Amniotic stem cell (primary cell): ENCODE measurements at regions not wholly inside any gene's neighbourhood (a gene's known extent, or its start where the extent isn't known, plus 50 kb on each side); places are given as distances from the start of the nearest gene placed in this dataset.
"Not testable (repeated sequence)": the region's sequence is repeated elsewhere in the genome, so short reads cannot be mapped to it uniquely, and the experiment has no call there.

Experiments
- DNase-seq: peaks from one replicate; lab custom pipeline; 2025; lab: John Stamatoyannopoulos, UW

GRCh38 chr10:2790396-2791188, 276.8 kb upstream of the PFKP start:
- DNase-seq = no peak

- DNase-seq = no peak
Observed at GRCh38 chr10:2786251-2786650, 281.1 kb upstream of the PFKP start.

GRCh38 chr10:2784766-2785165, 282.6 kb upstream of the PFKP start:
- no peak for DNase-seq

GRCh38 chr10:2782950-2783349, 284.4 kb upstream of the PFKP start:
- DNase-seq = no peak

GRCh38 chr10:2782265-2782664, 285.1 kb upstream of the PFKP start:
- no peak for DNase-seq

- DNase-seq = no peak
Observed at GRCh38 chr10:2777666-2778355, 289.5 kb upstream of the PFKP start.

GRCh38 chr10:2772816-2773631, 294.3 kb upstream of the PFKP start:
- DNase-seq = no peak

- DNase-seq = no peak
Observed at GRCh38 chr10:2772135-2772534, 295.2 kb upstream of the PFKP start.

GRCh38 chr10:2767293-2767692, 300.1 kb upstream of the PFKP start:
- DNase-seq = not testable (repeated sequence)

GRCh38 chr10:2761971-2762370, 305.4 kb upstream of the PFKP start:
- DNase-seq = no peak

- no peak for DNase-seq
Observed at GRCh38 chr10:2761311-2761710, 306.0 kb upstream of the PFKP start.

GRCh38 chr10:2760736-2761135, 306.6 kb upstream of the PFKP start:
- no peak for DNase-seq

- no peak for DNase-seq
Observed at GRCh38 chr10:2759233-2759632, 308.1 kb upstream of the PFKP start.

- no peak for DNase-seq
Observed at GRCh38 chr10:2754943-2755342, 312.4 kb upstream of the PFKP start.

- DNase-seq = no peak
Observed at GRCh38 chr10:2748287-2748686, 319.1 kb upstream of the PFKP start.

- DNase-seq = no peak
Observed at GRCh38 chr10:2746638-2747037, 320.7 kb upstream of the PFKP start.

GRCh38 chr10:2745666-2746065, 321.7 kb upstream of the PFKP start:
- no peak for DNase-seq

GRCh38 chr10:2744547-2745200, 322.7 kb upstream of the PFKP start:
- no peak for DNase-seq

- no peak for DNase-seq
Observed at GRCh38 chr10:2734603-2735002, 332.7 kb upstream of the PFKP start.

- no peak for DNase-seq
Observed at GRCh38 chr10:2733278-2733963, 333.9 kb upstream of the PFKP start.

- no peak for DNase-seq
Observed at GRCh38 chr10:2731940-2732339, 335.4 kb upstream of the PFKP start.

- DNase-seq = no peak
Observed at GRCh38 chr10:2729197-2729596, 338.2 kb upstream of the PFKP start.
